ENCODE measurements at regions not wholly inside any gene's neighbourhood (a gene's known extent, or its start where the extent isn't known, plus 50 kb on each side); places are given as distances from the start of the nearest gene placed in this dataset.

GRCh38 chr5:17340819-17341218 lies 123.4 kb downstream of the BASP1 start:
- no peaks in the 10 kb centered on the region for H3K36me3 ChIP-seq (ENCODE audit: control insufficient read depth in 5 of 5, insufficient read depth in 5 of 5, low read length in 5 of 5)
- no peak overlapping the region for H3K27ac ChIP-seq (ENCODE audit: low read depth, low read length)
- H3K9me3 ChIP-seq (ENCODE audit: control insufficient read depth in 5 of 5, low read length in 5 of 5): peaks cover 0 to 8% (median 0%) of the 10 kb centered on the region in 5 donors
- no peak overlapping the region for H3K4me3 ChIP-seq (ENCODE audit: low read depth in 1 of 5, low read length in 5 of 5)
- H3K27me3 ChIP-seq (ENCODE audit: control insufficient read depth in 5 of 5, insufficient read depth in 4 of 5, low read length in 5 of 5): no peaks in the 10 kb centered on the region
- no peaks in the 10 kb centered on the region for H3K4me1 ChIP-seq (ENCODE audit: control insufficient read depth in 5 of 5, insufficient read depth in 5 of 5, low read length in 5 of 5)
- H3K9ac ChIP-seq (ENCODE audit: low read length in 5 of 5): no peak overlapping the region

GRCh38 chr5:17343675-17344074 lies 126.2 kb downstream of the BASP1 start:
- Histone ChIP-seq H3K4me3 (ENCODE audit: low read depth in 1 of 5, low read length in 5 of 5) (no peak overlapping the region), H3K27me3 (ENCODE audit: control insufficient read depth in 5 of 5, insufficient read depth in 4 of 5, low read length in 5 of 5) (no peaks in the 10 kb centered on the region), H3K27ac (ENCODE audit: low read depth, low read length) (no peak overlapping the region), H3K4me1 (ENCODE audit: control insufficient read depth in 5 of 5, insufficient read depth in 5 of 5, low read length in 5 of 5) (no peaks in the 10 kb centered on the region), H3K9ac (ENCODE audit: low read length in 5 of 5) (no peak overlapping the region), H3K36me3 (ENCODE audit: control insufficient read depth in 5 of 5, insufficient read depth in 5 of 5, low read length in 5 of 5) (no peaks in the 10 kb centered on the region), H3K9me3 (ENCODE audit: control insufficient read depth in 5 of 5, low read length in 5 of 5) (peaks cover 0 to 2% (median 0%) of the 10 kb centered on the region in 5 donors)

DNA sequence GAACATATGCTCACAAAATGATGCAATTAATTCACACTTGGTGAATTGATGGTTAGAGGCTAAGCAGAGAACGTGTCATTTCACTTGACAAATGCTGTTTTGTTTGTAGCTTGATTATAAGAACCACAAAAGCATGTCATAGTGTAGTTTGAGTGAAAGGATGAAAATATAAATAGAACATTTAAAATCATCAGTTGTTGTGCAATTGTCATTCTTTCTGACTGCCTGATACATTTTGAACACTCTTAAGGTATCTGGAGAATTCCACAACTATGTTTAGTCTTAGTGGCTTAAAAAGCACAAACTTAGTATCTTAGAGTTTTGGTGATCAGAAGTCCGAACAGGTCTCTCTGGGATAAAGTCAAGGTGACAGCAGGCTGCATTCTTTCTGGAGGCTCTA lies 129.4 kb downstream of the BASP1 start:
- no peaks in the 10 kb centered on the region for H3K9me3 ChIP-seq (ENCODE audit: control insufficient read depth in 5 of 5, low read length in 5 of 5)
- no peak overlapping the region for H3K9ac ChIP-seq (ENCODE audit: low read length in 5 of 5)
- no peaks in the 10 kb centered on the region for H3K36me3 ChIP-seq (ENCODE audit: control insufficient read depth in 5 of 5, insufficient read depth in 5 of 5, low read length in 5 of 5)

DNA sequence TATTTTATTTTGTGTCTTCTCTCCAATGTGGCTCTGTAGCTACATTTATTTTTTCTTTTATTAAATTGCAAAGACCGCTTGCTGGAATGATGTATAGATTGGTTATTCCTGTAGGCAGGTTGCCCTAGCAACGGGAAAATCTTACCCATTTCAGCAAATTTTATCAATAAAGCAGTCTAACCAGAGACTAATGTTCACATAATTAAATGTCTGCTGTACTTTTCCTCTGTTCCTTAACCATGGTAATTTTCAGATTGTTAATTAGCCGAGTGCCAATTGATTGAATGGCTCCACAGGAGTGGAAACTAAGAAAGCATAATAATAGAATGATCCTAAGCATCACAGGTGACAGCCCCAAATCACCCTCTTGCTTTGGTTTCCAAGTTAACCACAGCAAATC lies 134.8 kb downstream of the BASP1 start:
- no peaks in the 10 kb centered on the region for H3K4me1 ChIP-seq (ENCODE audit: control insufficient read depth in 5 of 5, insufficient read depth in 5 of 5, low read length in 5 of 5)
- H3K9ac ChIP-seq (ENCODE audit: low read length in 5 of 5): no peak overlapping the region
- no peak overlapping the region for H3K27ac ChIP-seq (ENCODE audit: low read depth, low read length)
- no peaks in the 10 kb centered on the region for H3K27me3 ChIP-seq (ENCODE audit: control insufficient read depth in 5 of 5, insufficient read depth in 4 of 5, low read length in 5 of 5)
- no peaks in the 10 kb centered on the region for H3K36me3 ChIP-seq (ENCODE audit: control insufficient read depth in 5 of 5, insufficient read depth in 5 of 5, low read length in 5 of 5)
- H3K4me3 ChIP-seq (ENCODE audit: low read depth in 1 of 5, low read length in 5 of 5): no peak overlapping the region
- H3K9me3 ChIP-seq (ENCODE audit: control insufficient read depth in 5 of 5, low read length in 5 of 5): no peaks in the 10 kb centered on the region

More for the DNA sequence above, 129.4 kb downstream of the BASP1 start:
- H3K4me3 ChIP-seq (ENCODE audit: low read depth in 1 of 5, low read length in 5 of 5): no peak overlapping the region
- H3K4me1 ChIP-seq (ENCODE audit: control insufficient read depth in 5 of 5, insufficient read depth in 5 of 5, low read length in 5 of 5): no peaks in the 10 kb centered on the region
- no peaks in the 10 kb centered on the region for H3K27me3 ChIP-seq (ENCODE audit: control insufficient read depth in 5 of 5, insufficient read depth in 4 of 5, low read length in 5 of 5)
- H3K27ac ChIP-seq (ENCODE audit: low read depth, low read length): no peak overlapping the region

- Histone ChIP-seq H3K4me1 (ENCODE audit: control insufficient read depth in 5 of 5, insufficient read depth in 5 of 5, low read length in 5 of 5) (peaks cover 0 to under 1% (median 0%) of the 10 kb centered on the region in 5 donors), H3K36me3 (ENCODE audit: control insufficient read depth in 5 of 5, insufficient read depth in 5 of 5, low read length in 5 of 5) (no peaks in the 10 kb centered on the region), H3K4me3 (ENCODE audit: low read depth in 1 of 5, low read length in 5 of 5) (no peak overlapping the region), H3K27me3 (ENCODE audit: control insufficient read depth in 5 of 5, insufficient read depth in 4 of 5, low read length in 5 of 5) (no peaks in the 10 kb centered on the region), H3K9me3 (ENCODE audit: control insufficient read depth in 5 of 5, low read length in 5 of 5) (peaks cover 0 to 4% (median 0%) of the 10 kb centered on the region in 5 donors), H3K27ac (ENCODE audit: low read depth, low read length) (no peak overlapping the region), H3K9ac (ENCODE audit: low read length in 5 of 5) (no peak overlapping the region)
Measured at GRCh38 chr5:17354265-17354664, 136.8 kb downstream of the BASP1 start.

DNA sequence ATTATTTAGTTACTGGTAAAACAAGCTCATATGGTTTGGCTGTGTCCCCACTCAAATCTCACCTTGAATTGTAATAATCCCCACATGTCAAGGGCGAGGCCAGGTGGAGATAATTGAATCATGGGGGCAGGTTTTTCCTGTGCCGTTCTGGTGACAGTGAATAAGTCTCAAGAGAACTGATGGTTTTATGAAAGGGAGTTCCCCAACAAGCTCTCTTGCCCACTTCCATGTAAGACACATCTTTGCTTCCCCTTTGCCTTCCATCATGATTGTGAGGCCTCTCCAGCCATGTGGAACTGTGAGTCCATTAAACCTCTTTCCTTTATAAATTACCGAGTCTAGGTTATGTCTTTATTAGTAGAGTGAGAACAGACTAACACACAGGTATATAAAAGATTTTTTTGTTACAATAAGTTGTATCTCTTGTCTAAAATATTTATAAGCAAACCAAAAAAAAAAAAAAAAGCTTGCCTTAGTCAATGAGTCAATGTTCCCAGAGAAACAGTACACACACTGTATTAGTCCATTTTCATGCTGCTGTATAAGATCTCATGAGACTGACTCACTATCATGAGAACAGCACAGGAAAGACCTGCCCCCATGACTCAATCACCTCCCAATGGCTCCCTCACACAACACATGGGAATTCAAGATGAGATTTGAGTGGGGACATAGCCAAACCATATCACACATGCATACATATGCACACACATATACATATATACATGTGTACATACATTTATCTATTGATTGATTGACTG lies 138.3 kb downstream of the BASP1 start:
- Histone ChIP-seq H3K4me3 (ENCODE audit: low read depth in 1 of 5, low read length in 5 of 5) (no peak overlapping the region), H3K36me3 (ENCODE audit: control insufficient read depth in 5 of 5, insufficient read depth in 5 of 5, low read length in 5 of 5) (no peaks in the 10 kb centered on the region), H3K9me3 (ENCODE audit: control insufficient read depth in 5 of 5, low read length in 5 of 5) (peaks cover 0 to 4% (median 0%) of the 10 kb centered on the region in 5 donors), H3K27ac (ENCODE audit: low read depth, low read length) (no peak overlapping the region), H3K9ac (ENCODE audit: low read length in 5 of 5) (no peak overlapping the region), H3K4me1 (ENCODE audit: control insufficient read depth in 5 of 5, insufficient read depth in 5 of 5, low read length in 5 of 5) (peaks cover 0 to 3% (median 0%) of the 10 kb centered on the region in 5 donors), H3K27me3 (ENCODE audit: control insufficient read depth in 5 of 5, insufficient read depth in 4 of 5, low read length in 5 of 5) (no peaks in the 10 kb centered on the region)

DNA sequence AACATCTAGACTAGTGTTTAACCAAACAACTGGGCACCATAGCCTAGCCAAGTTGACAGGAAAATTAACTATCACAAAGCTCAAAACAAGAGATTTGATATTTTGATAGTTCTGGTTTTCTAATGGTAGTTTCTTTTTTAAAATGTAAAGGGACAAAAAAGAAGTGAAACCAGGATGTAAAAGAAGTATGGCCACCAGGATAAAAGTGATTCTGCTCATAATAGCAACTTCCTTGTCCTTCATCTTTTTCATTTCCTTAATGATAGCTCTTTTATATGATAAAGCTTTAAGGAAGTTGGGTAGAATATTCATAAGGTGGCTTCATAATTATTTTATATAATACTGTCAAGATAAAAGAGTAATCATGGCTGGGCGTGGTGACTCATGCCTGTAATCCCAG lies 139.1 kb downstream of the BASP1 start:
- Histone ChIP-seq H3K9ac (ENCODE audit: low read length in 5 of 5) (no peak overlapping the region), H3K4me1 (ENCODE audit: control insufficient read depth in 5 of 5, insufficient read depth in 5 of 5, low read length in 5 of 5) (peaks cover 0 to 3% (median 0%) of the 10 kb centered on the region in 5 donors), H3K27me3 (ENCODE audit: control insufficient read depth in 5 of 5, insufficient read depth in 4 of 5, low read length in 5 of 5) (no peaks in the 10 kb centered on the region), H3K27ac (ENCODE audit: low read depth, low read length) (no peak overlapping the region), H3K4me3 (ENCODE audit: low read depth in 1 of 5, low read length in 5 of 5) (no peak overlapping the region), H3K36me3 (ENCODE audit: control insufficient read depth in 5 of 5, insufficient read depth in 5 of 5, low read length in 5 of 5) (no peaks in the 10 kb centered on the region), H3K9me3 (ENCODE audit: control insufficient read depth in 5 of 5, low read length in 5 of 5) (peaks cover 0 to 4% (median 0%) of the 10 kb centered on the region in 5 donors)

DNA sequence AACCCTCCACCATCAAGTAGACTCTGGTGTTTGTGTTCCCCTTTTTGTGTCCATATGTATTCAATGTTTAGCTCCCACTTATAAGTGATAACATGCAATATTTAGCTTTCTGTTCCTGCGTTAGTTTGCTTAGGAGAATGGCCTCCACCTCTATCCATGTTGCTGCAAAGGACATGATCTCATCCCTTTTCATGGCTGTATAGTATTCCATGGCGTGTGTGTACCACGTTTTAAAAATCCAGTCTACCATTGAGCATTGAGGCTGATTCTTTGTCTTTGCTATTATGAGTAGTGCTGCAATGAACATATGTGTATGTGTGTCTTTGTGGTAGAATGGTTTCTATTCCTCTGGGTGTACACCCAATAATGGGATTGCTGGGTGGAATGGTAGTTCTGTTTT lies 140.1 kb downstream of the BASP1 start:
- no peak overlapping the region for H3K4me3 ChIP-seq (ENCODE audit: low read depth in 1 of 5, low read length in 5 of 5)
- H3K27ac ChIP-seq (ENCODE audit: low read depth, low read length): no peak overlapping the region
- H3K9ac ChIP-seq (ENCODE audit: low read length in 5 of 5): no peak overlapping the region
- H3K9me3 ChIP-seq (ENCODE audit: control insufficient read depth in 5 of 5, low read length in 5 of 5): peaks cover 0 to 4% (median 0%) of the 10 kb centered on the region in 5 donors
- H3K27me3 ChIP-seq (ENCODE audit: control insufficient read depth in 5 of 5, insufficient read depth in 4 of 5, low read length in 5 of 5): no peaks in the 10 kb centered on the region
- H3K36me3 ChIP-seq (ENCODE audit: control insufficient read depth in 5 of 5, insufficient read depth in 5 of 5, low read length in 5 of 5): no peaks in the 10 kb centered on the region
- peaks cover 0 to 3% (median 0%) of the 10 kb centered on the region in 5 donors for H3K4me1 ChIP-seq (ENCODE audit: control insufficient read depth in 5 of 5, insufficient read depth in 5 of 5, low read length in 5 of 5)

DNA sequence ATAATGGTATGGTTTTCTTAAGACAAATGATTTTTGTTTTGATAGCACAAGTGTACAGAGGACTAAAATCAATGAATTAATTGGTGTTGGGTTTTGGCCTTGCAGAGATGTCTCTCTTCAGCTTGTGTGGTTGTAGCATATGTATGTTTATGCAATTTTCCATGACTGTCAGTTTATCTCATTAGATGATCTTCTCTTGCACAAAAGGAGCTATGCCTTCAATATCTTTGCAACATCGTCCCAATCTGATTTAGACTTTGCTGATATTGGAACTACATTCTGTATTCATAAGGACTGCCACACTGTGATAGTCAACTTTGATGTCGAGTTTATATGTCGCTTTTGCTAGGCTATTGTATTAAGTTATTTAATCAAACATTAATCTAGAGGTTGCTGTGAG lies 140.0 kb upstream of the TAF11L2 start:
- no peak overlapping the region for H3K4me3 ChIP-seq (ENCODE audit: low read depth in 1 of 5, low read length in 5 of 5)
- H3K27ac ChIP-seq (ENCODE audit: low read depth, low read length): no peak overlapping the region
- no peak overlapping the region for H3K9ac ChIP-seq (ENCODE audit: low read length in 5 of 5)
- H3K4me1 ChIP-seq (ENCODE audit: control insufficient read depth in 5 of 5, insufficient read depth in 5 of 5, low read length in 5 of 5): peaks cover 0 to 3% (median 0%) of the 10 kb centered on the region in 5 donors
- H3K9me3 ChIP-seq (ENCODE audit: control insufficient read depth in 5 of 5, low read length in 5 of 5): peaks cover 0 to 4% (median 0%) of the 10 kb centered on the region in 5 donors
- no peaks in the 10 kb centered on the region for H3K36me3 ChIP-seq (ENCODE audit: control insufficient read depth in 5 of 5, insufficient read depth in 5 of 5, low read length in 5 of 5)
- no peaks in the 10 kb centered on the region for H3K27me3 ChIP-seq (ENCODE audit: control insufficient read depth in 5 of 5, insufficient read depth in 4 of 5, low read length in 5 of 5)

GRCh38 chr5:17359451-17360011 lies 138.5 kb upstream of the TAF11L2 start:
- Histone ChIP-seq H3K27ac (ENCODE audit: low read depth, low read length) (no peak overlapping the region), H3K36me3 (ENCODE audit: control insufficient read depth in 5 of 5, insufficient read depth in 5 of 5, low read length in 5 of 5) (no peaks in the 10 kb centered on the region), H3K9me3 (ENCODE audit: control insufficient read depth in 5 of 5, low read length in 5 of 5) (peaks cover 0 to 4% (median 0%) of the 10 kb centered on the region in 5 donors), H3K4me1 (ENCODE audit: control insufficient read depth in 5 of 5, insufficient read depth in 5 of 5, low read length in 5 of 5) (peaks cover 0 to 3% (median 0%) of the 10 kb centered on the region in 5 donors), H3K27me3 (ENCODE audit: control insufficient read depth in 5 of 5, insufficient read depth in 4 of 5, low read length in 5 of 5) (no peaks in the 10 kb centered on the region), H3K9ac (ENCODE audit: low read length in 5 of 5) (no peak overlapping the region), H3K4me3 (ENCODE audit: low read depth in 1 of 5, low read length in 5 of 5) (no peak overlapping the region)
